CD8-positive, alpha-beta memory T cell (primary cell): ENCODE measurements at regions not wholly inside any gene's neighbourhood (a gene's known extent, or its start where the extent isn't known, plus 50 kb on each side); places are given as distances from the start of the nearest gene placed in this dataset.
A peak's percentile ranks its signal among the peaks of the same experiment; 100 is the strongest.

Source experiments
- CTCF ChIA-PET: fragments of 350-600 bp; sonication (Branson Sonifier 250); formaldehyde crosslinking; loops from one replicate; lab custom pipeline; 2021; ENCODE audit warnings: antibody characterized with exemption; lab: Charles Lee
- POLR2A ChIA-PET: fragments of 350-600 bp; sonication (Branson Sonifier 250); formaldehyde crosslinking; loops from one replicate; lab custom pipeline; 2021; ENCODE audit warnings: antibody characterized with exemption; lab: Charles Lee
- DNase-seq, 5 donors: peaks; one replicate each; pipeline versions ENCODE4 v3.0.0 to v3.0.0-alpha.2; 2020 to 2022; ENCODE audit warnings: mixed read lengths in 1 of 5
- H3K27ac ChIP-seq: one replicate; pipeline ENCODE4 v1.7.0; 2013; ENCODE audit warnings: low read depth, mild to moderate bottlenecking, low read length, moderate library complexity
- H3K27me3 ChIP-seq: 2 replicates; pipeline ENCODE4 v1.7.0; 2013; ENCODE audit warnings: low read length, mild to moderate bottlenecking; ENCODE audit not compliant: insufficient read depth, poor library complexity, severe bottlenecking
- H3K36me3 ChIP-seq: 2 replicates; pipeline ENCODE4 v1.7.0; 2013; ENCODE audit warnings: mild to moderate bottlenecking, low read length, moderate library complexity; ENCODE audit not compliant: insufficient read depth
- H3K4me1 ChIP-seq: 2 replicates; pipeline ENCODE4 v1.7.0; 2013; ENCODE audit warnings: mild to moderate bottlenecking, low read length, moderate library complexity; ENCODE audit not compliant: insufficient read depth
- H3K4me3 ChIP-seq: 2 replicates; pipeline ENCODE4 v1.7.0; 2013; ENCODE audit warnings: mild to moderate bottlenecking, low read length
- H3K9me3 ChIP-seq: 2 replicates; pipeline ENCODE4 v1.7.0; 2013; ENCODE audit warnings: mild to moderate bottlenecking, low read length
- H3K27ac Mint-ChIP-seq, 8 donors: one replicate each; pipeline ENCODE4 v1.8.0; 2020 to 2021; ENCODE audit warnings: mixed read lengths in 8 of 8, mild to moderate bottlenecking in 6 of 8, inconsistent platforms in 3 of 8, moderate library complexity in 3 of 8
- H3K27me3 Mint-ChIP-seq, 2 donors: one replicate each; pipeline ENCODE4 v1.8.0; 2020 to 2021; ENCODE audit warnings: mixed read lengths in 2 of 2, mild to moderate bottlenecking in 1 of 2, moderate library complexity in 1 of 2
- H3K36me3 Mint-ChIP-seq, 3 donors: one replicate each; pipeline ENCODE4 v1.8.0; 2020 to 2021; ENCODE audit warnings: mixed read lengths in 3 of 3, inconsistent platforms in 1 of 3, mild to moderate bottlenecking in 1 of 3
- H3K4me1 Mint-ChIP-seq, 3 donors: one replicate each; pipeline ENCODE4 v1.8.0; 2020 to 2021; ENCODE audit warnings: mixed read lengths in 3 of 3, inconsistent platforms in 1 of 3, mild to moderate bottlenecking in 1 of 3
- H3K4me3 Mint-ChIP-seq, 7 donors: one replicate each; pipeline ENCODE4 v1.8.0; 2020 to 2021; ENCODE audit warnings: mixed read lengths in 7 of 7, mild to moderate bottlenecking in 6 of 7, moderate library complexity in 4 of 7, inconsistent platforms in 2 of 7
- H3K9me3 Mint-ChIP-seq, 5 donors: one replicate each; pipeline ENCODE4 v1.8.0; 2020 to 2022; ENCODE audit warnings: mixed read lengths in 5 of 5, mild to moderate bottlenecking in 3 of 5, moderate library complexity in 2 of 5, inconsistent platforms in 1 of 5

- Mint-ChIP-seq H3K27me3 (peaks cover 3 to 5% of the 10 kb centered on the region in 2 donors), H3K4me1 (no peaks in the 10 kb centered on the region), H3K9me3 (no peaks in the 10 kb centered on the region), H3K27ac (peak overlapping the region in 1 of 8 donors; percentile 44), H3K36me3 (no peaks in the 10 kb centered on the region), H3K4me3 (no peak overlapping the region)
- no peak for DNase-seq
- POLR2A ChIA-PET: interaction anchor here (0.6 kb wide), 1 partner anchor 101 kb away, joined by 3 read pairs; no protein-coding TSS in a partner anchor
- Histone ChIP-seq H3K36me3 (no peaks in the 10 kb centered on the region), H3K27ac (no peak overlapping the region), H3K27me3 (peaks cover 4% of the 10 kb centered on the region), H3K4me3 (no peak overlapping the region), H3K4me1 (no peaks in the 10 kb centered on the region), H3K9me3 (no peaks in the 10 kb centered on the region)
- CTCF ChIA-PET: interaction anchor here (1.3 to 1.4 kb wide), 2 partner anchors 15 to 111 kb away, joined by 3 to 7 read pairs; no protein-coding TSS in a partner anchor
These were observed 80.7 kb upstream of the CCDC167 start for GRCh38 chr6:37580176-37580955.

GRCh38 chr6:37579444-37580067, 79.9 kb upstream of the CCDC167 start:
- Mint-ChIP-seq H3K4me1 (no peaks in the 10 kb centered on the region), H3K4me3 (no peak overlapping the region), H3K27me3 (peaks cover 3 to 5% of the 10 kb centered on the region in 2 donors), H3K36me3 (no peaks in the 10 kb centered on the region), H3K9me3 (no peaks in the 10 kb centered on the region), H3K27ac (no peak overlapping the region)
- DNase-seq: no peak
- peaks cover 4% of the 10 kb centered on the region for H3K27me3 ChIP-seq
- ChIA-PET POLR2A (no interaction called here), CTCF (interaction anchor here (1.3 to 1.4 kb wide), 2 partner anchors 14 to 112 kb away, joined by 3 to 7 read pairs; no protein-coding TSS in a partner anchor)
- H3K27ac ChIP-seq: no peak overlapping the region
- H3K9me3 ChIP-seq: no peaks in the 10 kb centered on the region
- no peaks in the 10 kb centered on the region for H3K4me1 ChIP-seq
- H3K36me3 ChIP-seq: no peaks in the 10 kb centered on the region
- no peak overlapping the region for H3K4me3 ChIP-seq

- Mint-ChIP-seq H3K4me1 (no peaks in the 10 kb centered on the region), H3K4me3 (no peak overlapping the region), H3K9me3 (no peaks in the 10 kb centered on the region), H3K27ac (no peak overlapping the region), H3K36me3 (no peaks in the 10 kb centered on the region), H3K27me3 (peaks cover under 1 to 5% of the 10 kb centered on the region in 2 donors)
- H3K9me3 ChIP-seq: no peaks in the 10 kb centered on the region
- ChIA-PET CTCF (interaction anchor here (1.2 to 2.0 kb wide), 2 partner anchors 11 to 93 kb away, joined by 3 to 5 read pairs; no protein-coding TSS in a partner anchor), POLR2A (no interaction called here)
- H3K4me1 ChIP-seq: no peaks in the 10 kb centered on the region
- no peak overlapping the region for H3K4me3 ChIP-seq
- no peak for DNase-seq
- peaks cover 4% of the 10 kb centered on the region for H3K27me3 ChIP-seq
- no peaks in the 10 kb centered on the region for H3K36me3 ChIP-seq
- no peak overlapping the region for H3K27ac ChIP-seq
These were observed 78.4 kb upstream of the CCDC167 start for GRCh38 chr6:37578104-37578503.

- no peak overlapping the region for H3K27ac Mint-ChIP-seq
- H3K4me3 ChIP-seq: no peak overlapping the region
These were observed 76.6 kb upstream of the CCDC167 start for GRCh38 chr6:37576336-37576737.

GRCh38 chr6:37575221-37575620, 75.5 kb upstream of the CCDC167 start:
- no peak for DNase-seq
- Mint-ChIP-seq H3K36me3 (no peaks in the 10 kb centered on the region), H3K27ac (no peak overlapping the region), H3K27me3 (peaks cover 7 to 11% of the 10 kb centered on the region in 2 donors), H3K9me3 (no peaks in the 10 kb centered on the region), H3K4me3 (no peak overlapping the region), H3K4me1 (no peaks in the 10 kb centered on the region)
- H3K27me3 ChIP-seq: peaks cover under 1% of the 10 kb centered on the region
- no peak overlapping the region for H3K27ac ChIP-seq
- no peak overlapping the region for H3K4me3 ChIP-seq
- POLR2A ChIA-PET: no interaction called here
- CTCF ChIA-PET: no interaction called here
- no peaks in the 10 kb centered on the region for H3K9me3 ChIP-seq
- no peaks in the 10 kb centered on the region for H3K36me3 ChIP-seq
- no peaks in the 10 kb centered on the region for H3K4me1 ChIP-seq

More at GRCh38 chr6:37576336-37576737, 76.6 kb upstream of the CCDC167 start:
- H3K36me3 ChIP-seq: no peaks in the 10 kb centered on the region
- Mint-ChIP-seq H3K4me1 (no peaks in the 10 kb centered on the region), H3K4me3 (no peak overlapping the region), H3K27me3 (peaks cover 2 to 8% of the 10 kb centered on the region in 2 donors), H3K36me3 (no peaks in the 10 kb centered on the region), H3K9me3 (no peaks in the 10 kb centered on the region)
- H3K4me1 ChIP-seq: no peaks in the 10 kb centered on the region
- H3K27ac ChIP-seq: no peak overlapping the region
- CTCF ChIA-PET: interaction anchor here (1.2 to 2.0 kb wide), 2 partner anchors 9 to 96 kb away, joined by 3 to 5 read pairs; no protein-coding TSS in a partner anchor
- H3K27me3 ChIP-seq: peaks cover 4% of the 10 kb centered on the region
- DNase-seq: no peak
- POLR2A ChIA-PET: no interaction called here
- H3K9me3 ChIP-seq: no peaks in the 10 kb centered on the region

GRCh38 chr6:37572334-37572733, 72.6 kb upstream of the CCDC167 start:
- no peaks in the 10 kb centered on the region for H3K4me1 ChIP-seq
- no peaks in the 10 kb centered on the region for H3K36me3 ChIP-seq
- no peak overlapping the region for H3K4me3 ChIP-seq
- H3K9me3 ChIP-seq: no peaks in the 10 kb centered on the region
- Mint-ChIP-seq H3K27ac (no peak overlapping the region), H3K4me3 (no peak overlapping the region), H3K36me3 (no peaks in the 10 kb centered on the region), H3K4me1 (no peaks in the 10 kb centered on the region), H3K27me3 (peaks cover 8% of the 10 kb centered on the region in 2 donors), H3K9me3 (no peaks in the 10 kb centered on the region)
- POLR2A ChIA-PET: no interaction called here
- DNase-seq: no peak
- H3K27ac ChIP-seq: no peak overlapping the region
- CTCF ChIA-PET: interaction anchor here (1.1 kb wide), 1 partner anchor 87 kb away, joined by 3 read pairs; no protein-coding TSS in a partner anchor
- no peaks in the 10 kb centered on the region for H3K27me3 ChIP-seq

- H3K9me3 ChIP-seq: no peaks in the 10 kb centered on the region
- no peaks in the 10 kb centered on the region for H3K9me3 Mint-ChIP-seq
- POLR2A ChIA-PET: interaction anchor here (0.8 kb wide), 1 partner anchor 68 kb away, joined by 3 read pairs; no protein-coding TSS in a partner anchor
- H3K36me3 ChIP-seq: no peaks in the 10 kb centered on the region
- H3K27me3 Mint-ChIP-seq: peaks cover 8% of the 10 kb centered on the region in 2 donors
- H3K4me1 ChIP-seq: peaks cover 9% of the 10 kb centered on the region
- no peak overlapping the region for H3K4me3 Mint-ChIP-seq
- H3K36me3 Mint-ChIP-seq: no peaks in the 10 kb centered on the region
- no peak for DNase-seq
- no peaks in the 10 kb centered on the region for H3K27me3 ChIP-seq
- peak overlapping the region in 2 of 8 donors; percentile 5 to 52 for H3K27ac Mint-ChIP-seq
- peaks cover 3 to 6% (median 5%) of the 10 kb centered on the region in 3 donors for H3K4me1 Mint-ChIP-seq
- H3K27ac ChIP-seq: no peak overlapping the region
- no peak overlapping the region for H3K4me3 ChIP-seq
- CTCF ChIA-PET: no interaction called here
These were observed 70.9 kb upstream of the CCDC167 start for GRCh38 chr6:37570482-37571133.
